ENCODE measurements at regions not wholly inside any gene's neighbourhood (a gene's known extent, or its start where the extent isn't known, plus 50 kb on each side); places are given as distances from the start of the nearest gene placed in this dataset.

- POLR2A ChIA-PET, result no interaction called here
- no peaks in the 10 kb centered on the region for H3K36me3 ChIP-seq (ENCODE audit: control insufficient read depth in 1 of 2, insufficient read depth in 2 of 2, low read length in 2 of 2)
- RAD21 ChIA-PET (ENCODE audit: low non-redundant PET in 1 of 2, low total read pairs in 2 of 2, uncharacterized antibody in 2 of 2, unreplicated experiment in 2 of 2), result no interaction called here
- no peaks in the 10 kb centered on the region for H3K9me3 ChIP-seq (ENCODE audit: control insufficient read depth in 1 of 2, insufficient read depth in 1 of 2, low read depth in 1 of 2, low read length in 2 of 2)
- H3K27ac ChIP-seq (ENCODE audit: low read depth, low read length), result no peak overlapping the region
- H3K79me2 ChIP-seq (ENCODE audit: insufficient read depth, low read length), result no peaks in the 10 kb centered on the region
- peaks cover 47% of the 10 kb centered on the region for H3K27me3 ChIP-seq (ENCODE audit: insufficient read depth, low read length)
- TF ChIP-seq EZH2phosphoT487 (IDR thresholded peaks at IDR 0.05; ENCODE audit: borderline replicate concordance) (no peak), CEBPB (IDR thresholded peaks at IDR 0.05; ENCODE audit: low read depth) (no peak), JUND (IDR thresholded peaks at IDR 0.05) (no peak), TCF7L2 (IDR thresholded peaks at IDR 0.05; ENCODE audit: borderline replicate concordance, extremely low read depth, insufficient read depth, insufficient read length) (no peak), ZBTB33 (IDR thresholded peaks at IDR 0.05; ENCODE audit: extremely low read depth, insufficient replicate concordance, low read length) (no peak), ELF1 (IDR thresholded peaks at IDR 0.05; ENCODE audit: borderline replicate concordance, low read depth) (no peak), CTCF (IDR thresholded peaks at IDR 0.05 in 2 of 3, conservative IDR thresholded peaks at IDR 0.05 in 1 of 3; ENCODE audit: borderline replicate concordance in 1 of 3, insufficient read depth in 1 of 3, low read depth in 2 of 3, low read length in 2 of 3) (no peak), ATF3 (IDR thresholded peaks at IDR 0.05) (no peak), EZH2 (IDR thresholded peaks at IDR 0.05) (no peak)
- ATAC-seq (no peak), DNase-seq (ENCODE audit: low read depth, low spot score) (no peak)
- H2AFZ ChIP-seq (ENCODE audit: low read depth, low read length, poor library complexity, severe bottlenecking), result no peak overlapping the region
- no peaks in the 10 kb centered on the region for H3K9me2 ChIP-seq (ENCODE audit: insufficient read depth)
- no peaks in the 10 kb centered on the region for H4K20me1 ChIP-seq (ENCODE audit: insufficient read depth)
- H3K9ac ChIP-seq (ENCODE audit: low read length), result no peak overlapping the region
- no peak overlapping the region for H3K4me2 ChIP-seq (ENCODE audit: low read length)
- BruUV-seq (replicated peaks), result no TSS peak
- CTCF ChIA-PET, result no interaction called here
- intact Hi-C loops (cut with micrococcal nuclease), result no loop called here
- no peak overlapping the region for H3K4me3 ChIP-seq (replicated peaks in 1 of 2; ENCODE audit: low read depth in 1 of 2, low read length in 2 of 2)
- H3K4me1 ChIP-seq (ENCODE audit: control insufficient read depth in 1 of 2, insufficient read depth in 2 of 2, low read length in 2 of 2), result no peaks in the 10 kb centered on the region
Observed at GRCh38 chr15:93233710-93234109, 144.7 kb upstream of the RGMA start.
